LHCN-M2 (cell line): ENCODE measurements at regions not wholly inside any gene's neighbourhood (a gene's known extent, or its start where the extent isn't known, plus 50 kb on each side); places are given as distances from the start of the nearest gene placed in this dataset.
"Not testable (repeated sequence)": the region's sequence is repeated elsewhere in the genome, so short reads cannot be mapped to it uniquely, and the experiment has no call there.

Experiments used
- DNase-seq: peaks from one replicate; pipeline ENCODE4 v3.0.0-alpha.2; 2012; ENCODE audit warnings: low read depth

- DNase-seq, result no peak
These were observed 582.5 kb downstream of the RFPL4B start for GRCh38 chr6:112929641-112930040.

GRCh38 chr6:112931832-112932231 is 584.7 kb downstream of the RFPL4B start:
- DNase-seq, result peak; percentile 53

- peak; percentile 49 for DNase-seq
These were observed 586.8 kb downstream of the RFPL4B start for GRCh38 chr6:112933947-112934346.

GRCh38 chr6:112934433-112935327 is 587.5 kb downstream of the RFPL4B start:
- no peak for DNase-seq

- DNase-seq, result no peak
These were observed 588.4 kb downstream of the RFPL4B start for GRCh38 chr6:112935402-112936078.

GRCh38 chr6:112936079-112936472 is 588.9 kb downstream of the RFPL4B start:
- no peak for DNase-seq

- DNase-seq, result peak; percentile 61
These were observed 589.4 kb downstream of the RFPL4B start for GRCh38 chr6:112936504-112936903.

- not testable (repeated sequence) for DNase-seq
These were observed 590.6 kb downstream of the RFPL4B start for GRCh38 chr6:112937690-112938089.

GRCh38 chr6:112938650-112939049 is 591.5 kb downstream of the RFPL4B start:
- peak; percentile 22 for DNase-seq

GRCh38 chr6:112939563-112939962 is 592.4 kb downstream of the RFPL4B start:
- peak; percentile 43 for DNase-seq

GRCh38 chr6:112941613-112942012 is 594.5 kb downstream of the RFPL4B start:
- DNase-seq, result no peak

GRCh38 chr6:112946051-112946450 is 598.9 kb downstream of the RFPL4B start:
- peak; percentile 60 for DNase-seq

- DNase-seq, result peak; percentile 39
These were observed 600.4 kb downstream of the RFPL4B start for GRCh38 chr6:112947507-112947906.

- DNase-seq, result no peak
These were observed 604.7 kb downstream of the RFPL4B start for GRCh38 chr6:112951829-112952228.

- not testable (repeated sequence) for DNase-seq
These were observed 608.6 kb downstream of the RFPL4B start for GRCh38 chr6:112955743-112956142.

- DNase-seq, result peak; percentile 89
These were observed 609.8 kb downstream of the RFPL4B start for GRCh38 chr6:112956696-112957535.

GRCh38 chr6:112957536-112957916 is 610.4 kb downstream of the RFPL4B start:
- DNase-seq, result no peak

- DNase-seq, result not testable (repeated sequence)
These were observed 613.0 kb downstream of the RFPL4B start for GRCh38 chr6:112960130-112960529.

GRCh38 chr6:112967974-112968373 is 620.8 kb downstream of the RFPL4B start:
- DNase-seq, result no peak

- DNase-seq, result no peak
These were observed 624.5 kb downstream of the RFPL4B start for GRCh38 chr6:112971651-112972050.

- DNase-seq, result not testable (repeated sequence)
These were observed 627.8 kb downstream of the RFPL4B start for GRCh38 chr6:112974931-112975330.

- not testable (repeated sequence) for DNase-seq
These were observed 629.4 kb downstream of the RFPL4B start for GRCh38 chr6:112976579-112976978.
